ENCODE measurements at regions not wholly inside any gene's neighbourhood (a gene's known extent, or its start where the extent isn't known, plus 50 kb on each side); places are given as distances from the start of the nearest gene placed in this dataset.

- H3K27me3 ChIP-seq (ENCODE audit: insufficient read depth), result no peaks in the 10 kb centered on the region
- TF ChIP-seq ZNF114 (CRISPR knock-in tag; IDR thresholded peaks at IDR 0.05) (no peak), POLR2AphosphoS5 (IDR thresholded peaks at IDR 0.05; ENCODE audit: low read depth) (no peak), EZH2 (IDR thresholded peaks at IDR 0.05; ENCODE audit: low read depth, unreplicated experiment) (no peak), CTCF (conservative IDR thresholded peaks at IDR 0.05; ENCODE audit: low read depth in 2 of 2) (no peak), ETS1 (IDR thresholded peaks at IDR 0.05) (no peak), ZNF331 (CRISPR knock-in tag; IDR thresholded peaks at IDR 0.05; ENCODE audit: low read depth) (no peak), NANOG (IDR thresholded peaks at IDR 0.05; ENCODE audit: borderline replicate concordance) (no peak), STAT1 (IDR thresholded peaks at IDR 0.05; ENCODE audit: unreplicated experiment) (no peak), EZH2phosphoT487 (IDR thresholded peaks at IDR 0.05; ENCODE audit: unreplicated experiment) (no peak), CREB1 (CRISPR knock-in tag; IDR thresholded peaks at IDR 0.05; ENCODE audit: low read depth) (no peak), JUNB (IDR thresholded peaks at IDR 0.05; ENCODE audit: unreplicated experiment) (no peak)
- TF ChIP-seq, protein P1, sequence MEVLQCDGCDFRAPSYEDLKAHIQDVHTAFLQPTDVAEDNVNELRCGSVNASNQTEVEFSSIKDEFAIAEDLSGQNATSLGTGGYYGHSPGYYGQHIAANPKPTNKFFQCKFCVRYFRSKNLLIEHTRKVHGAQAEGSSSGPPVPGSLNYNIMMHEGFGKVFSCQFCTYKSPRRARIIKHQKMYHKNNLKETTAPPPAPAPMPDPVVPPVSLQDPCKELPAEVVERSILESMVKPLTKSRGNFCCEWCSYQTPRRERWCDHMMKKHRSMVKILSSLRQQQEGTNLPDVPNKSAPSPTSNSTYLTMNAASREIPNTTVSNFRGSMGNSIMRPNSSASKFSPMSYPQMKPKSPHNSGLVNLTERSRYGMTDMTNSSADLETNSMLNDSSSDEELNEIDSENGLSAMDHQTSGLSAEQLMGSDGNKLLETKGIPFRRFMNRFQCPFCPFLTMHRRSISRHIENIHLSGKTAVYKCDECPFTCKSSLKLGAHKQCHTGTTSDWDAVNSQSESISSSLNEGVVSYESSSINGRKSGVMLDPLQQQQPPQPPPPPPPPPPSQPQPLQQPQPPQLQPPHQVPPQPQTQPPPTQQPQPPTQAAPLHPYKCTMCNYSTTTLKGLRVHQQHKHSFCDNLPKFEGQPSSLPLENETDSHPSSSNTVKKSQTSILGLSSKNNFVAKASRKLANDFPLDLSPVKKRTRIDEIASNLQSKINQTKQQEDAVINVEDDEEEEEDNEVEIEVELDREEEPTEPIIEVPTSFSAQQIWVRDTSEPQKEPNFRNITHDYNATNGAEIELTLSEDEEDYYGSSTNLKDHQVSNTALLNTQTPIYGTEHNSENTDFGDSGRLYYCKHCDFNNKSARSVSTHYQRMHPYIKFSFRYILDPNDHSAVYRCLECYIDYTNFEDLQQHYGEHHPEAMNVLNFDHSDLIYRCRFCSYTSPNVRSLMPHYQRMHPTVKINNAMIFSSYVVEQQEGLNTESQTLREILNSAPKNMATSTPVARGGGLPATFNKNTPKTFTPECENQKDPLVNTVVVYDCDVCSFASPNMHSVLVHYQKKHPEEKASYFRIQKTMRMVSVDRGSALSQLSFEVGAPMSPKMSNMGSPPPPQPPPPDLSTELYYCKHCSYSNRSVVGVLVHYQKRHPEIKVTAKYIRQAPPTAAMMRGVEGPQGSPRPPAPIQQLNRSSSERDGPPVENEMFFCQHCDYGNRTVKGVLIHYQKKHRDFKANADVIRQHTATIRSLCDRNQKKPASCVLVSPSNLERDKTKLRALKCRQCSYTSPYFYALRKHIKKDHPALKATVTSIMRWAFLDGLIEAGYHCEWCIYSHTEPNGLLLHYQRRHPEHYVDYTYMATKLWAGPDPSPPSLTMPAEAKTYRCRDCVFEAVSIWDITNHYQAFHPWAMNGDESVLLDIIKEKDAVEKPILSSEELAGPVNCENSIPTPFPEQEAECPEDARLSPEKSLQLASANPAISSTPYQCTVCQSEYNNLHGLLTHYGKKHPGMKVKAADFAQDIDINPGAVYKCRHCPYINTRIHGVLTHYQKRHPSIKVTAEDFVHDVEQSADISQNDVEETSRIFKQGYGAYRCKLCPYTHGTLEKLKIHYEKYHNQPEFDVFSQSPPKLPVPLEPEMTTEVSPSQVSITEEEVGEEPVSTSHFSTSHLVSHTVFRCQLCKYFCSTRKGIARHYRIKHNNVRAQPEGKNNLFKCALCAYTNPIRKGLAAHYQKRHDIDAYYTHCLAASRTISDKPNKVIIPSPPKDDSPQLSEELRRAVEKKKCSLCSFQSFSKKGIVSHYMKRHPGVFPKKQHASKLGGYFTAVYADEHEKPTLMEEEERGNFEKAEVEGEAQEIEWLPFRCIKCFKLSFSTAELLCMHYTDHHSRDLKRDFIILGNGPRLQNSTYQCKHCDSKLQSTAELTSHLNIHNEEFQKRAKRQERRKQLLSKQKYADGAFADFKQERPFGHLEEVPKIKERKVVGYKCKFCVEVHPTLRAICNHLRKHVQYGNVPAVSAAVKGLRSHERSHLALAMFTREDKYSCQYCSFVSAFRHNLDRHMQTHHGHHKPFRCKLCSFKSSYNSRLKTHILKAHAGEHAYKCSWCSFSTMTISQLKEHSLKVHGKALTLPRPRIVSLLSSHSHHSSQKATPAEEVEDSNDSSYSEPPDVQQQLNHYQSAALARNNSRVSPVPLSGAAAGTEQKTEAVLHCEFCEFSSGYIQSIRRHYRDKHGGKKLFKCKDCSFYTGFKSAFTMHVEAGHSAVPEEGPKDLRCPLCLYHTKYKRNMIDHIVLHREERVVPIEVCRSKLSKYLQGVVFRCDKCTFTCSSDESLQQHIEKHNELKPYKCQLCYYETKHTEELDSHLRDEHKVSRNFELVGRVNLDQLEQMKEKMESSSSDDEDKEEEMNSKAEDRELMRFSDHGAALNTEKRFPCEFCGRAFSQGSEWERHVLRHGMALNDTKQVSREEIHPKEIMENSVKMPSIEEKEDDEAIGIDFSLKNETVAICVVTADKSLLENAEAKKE (CRISPR knock-in tag; IDR thresholded peaks at IDR 0.05), result no peak
- TF ChIP-seq, protein P2, sequence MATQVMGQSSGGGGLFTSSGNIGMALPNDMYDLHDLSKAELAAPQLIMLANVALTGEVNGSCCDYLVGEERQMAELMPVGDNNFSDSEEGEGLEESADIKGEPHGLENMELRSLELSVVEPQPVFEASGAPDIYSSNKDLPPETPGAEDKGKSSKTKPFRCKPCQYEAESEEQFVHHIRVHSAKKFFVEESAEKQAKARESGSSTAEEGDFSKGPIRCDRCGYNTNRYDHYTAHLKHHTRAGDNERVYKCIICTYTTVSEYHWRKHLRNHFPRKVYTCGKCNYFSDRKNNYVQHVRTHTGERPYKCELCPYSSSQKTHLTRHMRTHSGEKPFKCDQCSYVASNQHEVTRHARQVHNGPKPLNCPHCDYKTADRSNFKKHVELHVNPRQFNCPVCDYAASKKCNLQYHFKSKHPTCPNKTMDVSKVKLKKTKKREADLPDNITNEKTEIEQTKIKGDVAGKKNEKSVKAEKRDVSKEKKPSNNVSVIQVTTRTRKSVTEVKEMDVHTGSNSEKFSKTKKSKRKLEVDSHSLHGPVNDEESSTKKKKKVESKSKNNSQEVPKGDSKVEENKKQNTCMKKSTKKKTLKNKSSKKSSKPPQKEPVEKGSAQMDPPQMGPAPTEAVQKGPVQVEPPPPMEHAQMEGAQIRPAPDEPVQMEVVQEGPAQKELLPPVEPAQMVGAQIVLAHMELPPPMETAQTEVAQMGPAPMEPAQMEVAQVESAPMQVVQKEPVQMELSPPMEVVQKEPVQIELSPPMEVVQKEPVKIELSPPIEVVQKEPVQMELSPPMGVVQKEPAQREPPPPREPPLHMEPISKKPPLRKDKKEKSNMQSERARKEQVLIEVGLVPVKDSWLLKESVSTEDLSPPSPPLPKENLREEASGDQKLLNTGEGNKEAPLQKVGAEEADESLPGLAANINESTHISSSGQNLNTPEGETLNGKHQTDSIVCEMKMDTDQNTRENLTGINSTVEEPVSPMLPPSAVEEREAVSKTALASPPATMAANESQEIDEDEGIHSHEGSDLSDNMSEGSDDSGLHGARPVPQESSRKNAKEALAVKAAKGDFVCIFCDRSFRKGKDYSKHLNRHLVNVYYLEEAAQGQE (IDR thresholded peaks at IDR 0.05; ENCODE audit: unreplicated experiment), result no peak
- no peak overlapping the region for H2AFZ ChIP-seq
- no peaks in the 10 kb centered on the region for H3F3A ChIP-seq (replicated peaks; ENCODE audit: low read depth)
- no peaks in the 10 kb centered on the region for H4K20me1 ChIP-seq (replicated peaks; ENCODE audit: insufficient read depth)
- H3K4me1 ChIP-seq (ENCODE audit: insufficient read depth), result no peaks in the 10 kb centered on the region
- no peaks in the 10 kb centered on the region for H3K36me3 ChIP-seq (ENCODE audit: insufficient read depth)
- no peak overlapping the region for H3K27ac ChIP-seq (ENCODE audit: low read depth)
- H3K4me2 ChIP-seq, result no peak overlapping the region
- no peak for ATAC-seq
- H3K4me3 ChIP-seq, result no peak overlapping the region
- no peaks in the 10 kb centered on the region for H3K79me2 ChIP-seq (replicated peaks; ENCODE audit: insufficient read depth)
- Mint-ChIP-seq H3K36me3 (ENCODE audit: low read depth) (no peaks in the 10 kb centered on the region), H3K4me1 (peaks cover 5% of the 10 kb centered on the region; the same call in 1 of the 3 replicates), H3K4me3 (no peak overlapping the region), H3K27ac (no peak overlapping the region), H3K27me3 (ENCODE audit: insufficient read depth, low read depth, poor library complexity) (peaks cover 10% of the 10 kb centered on the region), H3K9me3 (no peaks in the 10 kb centered on the region)
- H3K9me2 ChIP-seq (ENCODE audit: insufficient read depth), result no peaks in the 10 kb centered on the region
- DNase-seq (ENCODE audit: low spot score), result no peak
Measured at GRCh38 chr22:49021926-49022815, 805.5 kb downstream of the BRD1 start.

Measured in GM23338 (cell line).